HCT116 (cell line): ENCODE measurements at regions not wholly inside any gene's neighbourhood (a gene's known extent, or its start where the extent isn't known, plus 50 kb on each side); places are given as distances from the start of the nearest gene placed in this dataset.

Experiments used
- CEBPB ChIP-seq: IDR thresholded peaks from 2 replicates; pipeline ENCODE4 v1.6.1; 2012; ENCODE audit warnings: low read depth
- CTCF ChIP-seq, 3 experiments: fragments of 200-600 bp in 1 of 3; sonication (generic) in 1 of 3; IDR thresholded peaks in 2 of 3; conservative IDR thresholded peaks in 1 of 3; 2 replicates each; pipeline ENCODE4 v1.5.1; 2012 to 2017; ENCODE audit warnings: low read depth in 2 of 3, low read length in 2 of 3, antibody characterized with exemption in 1 of 3, borderline replicate concordance in 1 of 3, control low read depth in 1 of 3, mild to moderate bottlenecking in 1 of 3, mixed read lengths in 1 of 3, mixed run types in 1 of 3, moderate library complexity in 1 of 3; ENCODE audit not compliant: insufficient read depth in 1 of 3
- ELF1 ChIP-seq: IDR thresholded peaks from 2 replicates; pipeline ENCODE4 v1.6.1; 2012; ENCODE audit warnings: low read depth, borderline replicate concordance
- EZH2 ChIP-seq: fragments of 200-600 bp; sonication (generic); IDR thresholded peaks from 2 replicates; pipeline ENCODE4 v1.6.1; 2017; ENCODE audit warnings: antibody characterized with exemption, mixed run types
- JUND ChIP-seq: IDR thresholded peaks from 2 replicates; pipeline ENCODE4 v1.6.1; 2012
- MAX ChIP-seq: IDR thresholded peaks from 2 replicates; pipeline ENCODE4 v1.6.1; 2012
- POLR2A ChIP-seq: IDR thresholded peaks from 2 replicates; pipeline ENCODE4 v1.7.0; 2011; ENCODE audit warnings: borderline replicate concordance; ENCODE audit not compliant: insufficient read depth, insufficient read length; ENCODE audit errors: extremely low read depth
- POLR2AphosphoS5 ChIP-seq: IDR thresholded peaks from 2 replicates; pipeline ENCODE4 v1.6.1; 2011; ENCODE audit warnings: mild to moderate bottlenecking, low read depth, low read length, moderate library complexity
- RAD21 ChIP-seq: IDR thresholded peaks from 2 replicates; pipeline ENCODE4 v1.6.1; 2012; ENCODE audit warnings: low read depth, mild to moderate bottlenecking
- REST ChIP-seq: IDR thresholded peaks from 2 replicates; pipeline ENCODE4 v1.6.1; 2012; ENCODE audit warnings: low read depth
- YY1 ChIP-seq: IDR thresholded peaks from 2 replicates; pipeline ENCODE4 v1.6.1; 2011; ENCODE audit warnings: low read length, low read depth, moderate library complexity, mild to moderate bottlenecking; ENCODE audit not compliant: insufficient replicate concordance; ENCODE audit errors: extremely low read depth
- ZBTB33 ChIP-seq: IDR thresholded peaks from 2 replicates; pipeline ENCODE4 v1.6.1; 2011; ENCODE audit warnings: mild to moderate bottlenecking, low read length, moderate library complexity; ENCODE audit not compliant: insufficient replicate concordance; ENCODE audit errors: extremely low read depth

GRCh38 chr15:95646484-95647273 is 683.8 kb upstream of the NR2F2 start:
- TF ChIP-seq MAX (no peak), CTCF (IDR thresholded peaks at IDR 0.05 in 2 of 3, conservative IDR thresholded peaks at IDR 0.05 in 1 of 3; ENCODE audit: borderline replicate concordance in 1 of 3, insufficient read depth in 1 of 3, low read depth in 2 of 3, low read length in 2 of 3) (no peak), ZBTB33 (no peak), EZH2 (no peak), POLR2A (no peak), POLR2AphosphoS5 (no peak), REST (no peak), CEBPB (no peak), RAD21 (no peak), JUND (no peak), ELF1 (no peak), YY1 (no peak)
